ENCODE measurements at regions not wholly inside any gene's neighbourhood (a gene's known extent, or its start where the extent isn't known, plus 50 kb on each side); places are given as distances from the start of the nearest gene placed in this dataset.

GRCh38 chr16:47971225-47971624, 184.6 kb downstream of the ABCC12 start:
- no peak for DNase-seq (ENCODE audit: low read depth, low spot score)
- ChIA-PET CTCF (no interaction called here), POLR2A (no interaction called here)
- Histone ChIP-seq H3K4me3 (ENCODE audit: low read depth, low read length) (no peak overlapping the region), H3K27ac (ENCODE audit: low read depth, low read length) (no peak overlapping the region), H3K9me3 (ENCODE audit: control insufficient read depth, insufficient read depth, low read length) (no peaks in the 10 kb centered on the region), H3K27me3 (ENCODE audit: control insufficient read depth, insufficient read depth, low read length) (no peaks in the 10 kb centered on the region)
- TF ChIP-seq CTCF (IDR thresholded peaks at IDR 0.05; ENCODE audit: low read depth, low read length): no peak

GRCh38 chr16:47970291-47970931, 185.4 kb downstream of the ABCC12 start:
- POLR2A ChIA-PET: interaction anchor here (0.6 kb wide), 1 partner anchor 184 kb away, joined by 3 read pairs; no protein-coding TSS in a partner anchor

GRCh38 chr16:47967374-47967773, 188.4 kb downstream of the ABCC12 start:
- Histone ChIP-seq H3K4me3 (ENCODE audit: low read depth, low read length) (no peak overlapping the region), H3K9me3 (ENCODE audit: control insufficient read depth, insufficient read depth, low read length) (no peaks in the 10 kb centered on the region), H3K27ac (ENCODE audit: low read depth, low read length) (no peak overlapping the region), H3K27me3 (ENCODE audit: control insufficient read depth, insufficient read depth, low read length) (no peaks in the 10 kb centered on the region)
- CTCF ChIA-PET: no interaction called here
- no peak for TF ChIP-seq CTCF (IDR thresholded peaks at IDR 0.05; ENCODE audit: low read depth, low read length)
- DNase-seq (ENCODE audit: low read depth, low spot score): no peak
- POLR2A ChIA-PET: no interaction called here

More at GRCh38 chr16:47970291-47970931, 185.4 kb downstream of the ABCC12 start:
- DNase-seq (ENCODE audit: low read depth, low spot score): peak; percentile 13
- H3K27me3 ChIP-seq (ENCODE audit: control insufficient read depth, insufficient read depth, low read length): no peaks in the 10 kb centered on the region
- H3K27ac ChIP-seq (ENCODE audit: low read depth, low read length): no peak overlapping the region
- no peaks in the 10 kb centered on the region for H3K9me3 ChIP-seq (ENCODE audit: control insufficient read depth, insufficient read depth, low read length)
- no peak for TF ChIP-seq CTCF (IDR thresholded peaks at IDR 0.05; ENCODE audit: low read depth, low read length)
- no peak overlapping the region for H3K4me3 ChIP-seq (ENCODE audit: low read depth, low read length)
- CTCF ChIA-PET: no interaction called here

- ChIA-PET CTCF (no interaction called here), POLR2A (no interaction called here)
- H3K27ac ChIP-seq (ENCODE audit: low read depth, low read length): no peak overlapping the region
- H3K9me3 ChIP-seq (ENCODE audit: control insufficient read depth, insufficient read depth, low read length): no peaks in the 10 kb centered on the region
- no peaks in the 10 kb centered on the region for H3K27me3 ChIP-seq (ENCODE audit: control insufficient read depth, insufficient read depth, low read length)
- TF ChIP-seq CTCF (IDR thresholded peaks at IDR 0.05; ENCODE audit: low read depth, low read length): no peak
- no peak overlapping the region for H3K4me3 ChIP-seq (ENCODE audit: low read depth, low read length)
- DNase-seq (ENCODE audit: low read depth, low spot score): no peak
Observed at GRCh38 chr16:47966325-47966724, 189.5 kb downstream of the ABCC12 start.

GRCh38 chr16:47965439-47965838, 190.4 kb downstream of the ABCC12 start:
- TF ChIP-seq CTCF (IDR thresholded peaks at IDR 0.05; ENCODE audit: low read depth, low read length): no peak
- DNase-seq (ENCODE audit: low read depth, low spot score): no peak
- POLR2A ChIA-PET: no interaction called here
- CTCF ChIA-PET: no interaction called here
- Histone ChIP-seq H3K27me3 (ENCODE audit: control insufficient read depth, insufficient read depth, low read length) (no peaks in the 10 kb centered on the region), H3K9me3 (ENCODE audit: control insufficient read depth, insufficient read depth, low read length) (no peaks in the 10 kb centered on the region), H3K4me3 (ENCODE audit: low read depth, low read length) (no peak overlapping the region), H3K27ac (ENCODE audit: low read depth, low read length) (no peak overlapping the region)
